ENCODE measurements at regions not wholly inside any gene's neighbourhood (a gene's known extent, or its start where the extent isn't known, plus 50 kb on each side); places are given as distances from the start of the nearest gene placed in this dataset.

DNA sequence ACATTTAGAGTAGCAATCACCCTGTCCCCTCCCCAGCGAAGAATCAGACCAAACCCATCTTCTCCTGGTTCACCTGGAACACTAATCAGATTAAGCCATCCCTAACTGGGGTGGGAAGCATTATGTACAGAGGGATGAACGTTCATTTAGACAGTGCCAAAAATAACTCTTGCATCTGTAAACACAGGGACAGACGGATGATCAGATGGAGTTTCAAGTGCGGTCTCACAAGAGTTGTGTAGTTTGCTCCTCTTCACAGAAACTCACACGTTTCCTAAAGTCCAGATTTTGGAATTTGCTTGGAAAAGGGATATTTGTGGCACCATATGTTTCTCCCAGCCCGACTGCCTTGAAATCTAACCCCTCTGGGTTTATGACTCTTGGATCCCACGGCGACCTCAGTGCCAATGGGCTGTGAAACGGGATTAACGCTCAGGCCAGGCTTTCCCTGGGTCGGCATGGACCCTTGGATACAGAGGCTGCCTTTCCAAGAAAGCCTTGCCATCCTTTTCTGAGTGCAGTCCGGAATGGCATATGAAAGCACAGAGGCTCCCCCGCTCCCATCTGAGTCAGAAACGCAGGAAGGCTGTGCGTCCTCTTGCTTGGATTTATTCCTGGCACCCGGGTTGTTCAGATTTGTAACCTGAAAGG, 293.2 kb upstream of the HABP2 start:
- no peak for DNase-seq (ENCODE audit: low spot score)

GRCh38 chr10:113261161-113261560, 291.7 kb upstream of the HABP2 start:
- DNase-seq (ENCODE audit: low spot score) = no peak

- no peak for DNase-seq (ENCODE audit: low spot score)
Observed at GRCh38 chr10:113261611-113262091, 291.2 kb upstream of the HABP2 start.

DNA sequence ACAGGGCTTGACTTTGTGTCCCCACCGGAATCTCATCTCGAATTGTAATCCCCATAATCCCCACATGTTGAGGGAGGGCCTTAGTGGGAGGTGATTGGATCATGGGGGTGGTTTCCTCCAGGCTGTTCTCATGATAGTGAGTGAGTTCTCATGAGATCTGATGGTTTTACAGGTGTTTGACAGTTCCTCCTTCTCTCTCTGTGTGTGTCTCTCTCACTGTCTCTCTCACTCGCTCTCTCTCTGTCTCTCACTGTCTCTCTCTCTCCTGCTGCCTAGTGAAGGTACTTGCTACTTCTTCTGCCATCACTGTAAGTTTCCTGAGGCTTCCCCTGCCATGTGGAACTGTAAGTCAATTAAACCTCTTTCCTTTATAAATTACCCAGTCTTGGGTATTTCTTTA, 289.8 kb upstream of the HABP2 start:
- no peak for DNase-seq (ENCODE audit: low spot score)

- DNase-seq (ENCODE audit: low spot score) = no peak
Observed at GRCh38 chr10:113264333-113265131, 288.3 kb upstream of the HABP2 start.

DNA sequence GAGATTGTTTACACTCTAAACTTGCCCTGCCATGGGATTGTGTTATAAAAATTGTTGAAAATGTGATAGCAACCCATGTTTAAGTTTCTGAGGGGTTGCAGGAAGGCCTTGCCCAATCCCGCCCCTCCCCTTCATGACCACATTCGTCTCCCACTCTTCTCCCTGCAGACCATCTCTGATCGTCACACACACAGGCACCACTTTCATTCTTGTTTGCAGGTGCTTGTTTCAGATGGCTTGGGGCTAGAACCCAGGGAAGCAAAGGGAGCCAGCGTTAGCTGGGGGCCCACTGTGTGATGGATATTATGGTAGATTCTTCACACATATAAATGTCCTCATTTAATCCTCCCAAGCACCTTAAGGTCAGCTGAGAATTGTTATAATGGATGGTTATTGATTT, 286.7 kb upstream of the HABP2 start:
- no peak for DNase-seq (ENCODE audit: low spot score)

- no peak for DNase-seq (ENCODE audit: low spot score)
Observed at GRCh38 chr10:113267619-113268562, 285.0 kb upstream of the HABP2 start.

DNA sequence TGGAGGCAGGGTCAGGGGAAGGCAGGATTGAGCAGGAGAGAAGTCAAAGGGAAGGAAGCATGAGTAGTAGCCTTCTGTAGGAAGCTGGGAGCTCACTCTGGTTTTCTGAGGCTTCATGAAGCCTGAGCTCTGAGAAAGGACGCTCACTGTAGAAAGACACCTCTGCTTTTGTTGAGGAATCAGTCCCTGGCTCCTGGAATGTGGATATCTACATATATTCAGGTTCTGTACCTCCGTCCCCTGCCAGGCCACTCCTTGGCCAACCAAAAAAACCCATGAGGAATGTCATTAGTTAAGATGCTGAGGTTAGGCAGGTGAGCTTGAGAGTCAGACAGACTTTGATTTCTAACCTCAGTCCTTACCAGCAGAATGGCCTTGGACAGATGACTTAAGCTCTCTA, 283.5 kb upstream of the HABP2 start:
- DNase-seq (ENCODE audit: low spot score) = no peak

- DNase-seq (ENCODE audit: low spot score) = no peak
Observed at GRCh38 chr10:113272511-113272910, 280.3 kb upstream of the HABP2 start.

DNA sequence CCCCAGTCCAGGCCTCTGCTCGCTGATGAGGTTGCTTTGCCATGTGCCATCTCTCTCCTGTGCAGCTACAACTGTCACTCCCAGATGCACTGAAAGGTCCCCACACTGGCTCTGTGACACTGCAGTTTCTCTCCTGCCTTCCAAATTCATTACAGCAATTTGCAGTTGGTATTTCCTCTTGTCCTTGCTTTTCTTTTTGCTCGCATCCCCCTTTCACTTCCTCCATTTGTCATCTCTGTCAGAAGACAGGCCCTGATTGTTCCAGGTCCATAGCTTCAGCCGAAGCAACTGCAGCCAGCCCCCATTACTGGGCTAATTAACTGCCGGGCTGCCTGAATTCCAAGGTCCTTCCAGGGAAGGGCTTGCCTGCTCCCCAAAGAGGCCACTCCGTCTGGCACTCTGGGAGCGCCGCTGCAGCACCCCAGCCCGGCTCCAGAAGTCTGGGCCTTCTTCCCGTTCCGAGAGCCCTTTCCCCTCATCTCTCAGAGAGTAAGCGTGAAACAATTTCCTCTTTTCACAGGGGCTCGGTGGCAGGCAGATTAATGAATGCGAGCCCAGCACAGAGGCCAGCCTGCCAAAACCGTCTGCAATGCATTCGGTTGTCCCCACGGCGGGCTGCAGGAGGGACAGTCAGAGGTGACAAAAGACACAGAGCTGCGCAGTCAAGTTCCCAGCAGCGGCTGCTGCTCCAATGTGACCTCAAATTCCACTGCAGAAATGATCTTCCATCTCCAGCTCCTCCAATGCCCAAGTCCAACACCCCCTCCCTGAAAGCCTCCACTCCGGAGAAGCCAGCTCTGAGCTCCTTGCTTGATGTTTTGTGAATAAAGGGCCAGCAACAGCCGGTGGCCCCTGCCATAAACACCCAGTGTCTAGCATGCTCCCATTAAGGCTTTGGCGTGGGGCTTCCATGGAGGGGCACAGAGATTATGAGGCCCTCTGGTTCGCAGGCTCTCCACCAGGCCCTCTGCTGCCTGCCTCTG, 279.4 kb upstream of the HABP2 start:
- DNase-seq (ENCODE audit: low spot score) = no peak

DNA sequence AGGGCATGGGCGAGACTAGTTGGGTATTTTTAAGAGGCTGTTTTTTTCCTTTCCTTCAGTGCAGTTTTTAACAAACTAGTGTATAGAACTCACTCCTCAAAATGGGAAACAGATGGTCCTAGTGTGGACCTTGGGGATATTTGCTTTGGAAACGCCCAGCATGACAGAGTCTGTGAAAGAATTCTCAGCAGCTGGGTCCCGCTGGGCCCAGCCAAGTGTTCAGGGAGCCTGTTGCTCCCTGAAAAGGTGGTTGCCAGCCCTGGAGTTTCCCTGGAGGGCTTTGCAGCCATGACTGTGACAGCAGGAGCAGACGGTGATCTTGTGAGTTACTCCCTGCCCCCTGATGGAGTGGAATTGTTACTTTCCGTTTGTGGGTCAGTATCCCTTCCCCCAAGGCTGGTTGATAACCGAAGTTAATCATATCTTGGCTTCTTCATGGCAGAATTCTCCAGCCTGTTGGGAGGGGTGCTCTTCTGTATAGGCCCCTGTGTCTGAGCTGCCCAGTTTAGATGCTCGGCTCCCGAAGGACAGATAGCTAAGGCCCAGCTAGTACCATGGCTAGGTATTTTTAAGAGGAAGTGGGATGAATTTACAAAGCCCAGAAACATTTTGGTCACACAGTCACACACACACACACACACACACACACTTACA, 278.6 kb upstream of the HABP2 start:
- DNase-seq (ENCODE audit: low spot score) = no peak

GRCh38 chr10:113278221-113278620, 274.6 kb upstream of the HABP2 start:
- no peak for DNase-seq (ENCODE audit: low spot score)

GRCh38 chr10:113278664-113279063, 274.2 kb upstream of the HABP2 start:
- no peak for DNase-seq (ENCODE audit: low spot score)

DNA sequence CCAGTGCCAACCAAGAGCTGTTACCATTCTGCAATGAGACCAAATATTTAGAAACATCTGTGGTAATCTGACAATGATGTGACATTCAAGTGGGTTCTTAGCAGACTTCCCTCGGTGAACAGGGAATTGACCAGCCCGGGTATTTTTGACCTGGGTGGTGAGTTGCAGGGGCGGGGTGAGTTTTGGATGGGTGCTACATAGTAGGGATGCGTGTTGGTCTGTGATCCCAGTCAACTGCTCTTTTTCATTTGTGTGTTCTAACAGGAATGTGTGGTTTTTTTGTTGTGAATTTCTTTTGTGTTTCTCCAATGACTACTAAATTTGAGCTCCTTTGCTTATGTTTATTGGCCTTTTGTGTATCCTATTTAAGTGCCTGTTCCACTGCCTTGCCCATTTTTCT, 273.6 kb upstream of the HABP2 start:
- no peak for DNase-seq (ENCODE audit: low spot score)

DNA sequence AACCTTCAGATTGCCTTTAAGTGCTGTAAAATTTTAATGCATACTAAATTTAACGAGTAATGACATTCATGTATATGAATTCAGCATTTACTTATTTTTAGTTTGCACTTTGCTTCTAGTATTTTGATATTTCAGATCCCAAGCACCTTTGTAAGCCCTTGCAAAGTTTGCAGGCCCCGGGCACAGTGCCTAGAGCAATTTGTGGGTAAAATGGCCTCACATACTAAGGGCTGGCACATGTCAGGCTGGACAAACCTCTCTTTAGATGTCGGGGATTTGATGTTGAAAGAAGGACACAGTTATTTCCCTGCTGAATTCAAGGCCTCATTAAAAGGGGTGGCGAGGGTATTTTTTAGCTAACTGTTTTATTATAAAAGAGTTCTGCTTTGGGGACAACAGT, 270.3 kb upstream of the HABP2 start:
- DNase-seq (ENCODE audit: low spot score) = no peak

- no peak for DNase-seq (ENCODE audit: low spot score)
Observed at GRCh38 chr10:113283189-113283588, 269.7 kb upstream of the HABP2 start.

- DNase-seq (ENCODE audit: low spot score) = no peak
Observed at GRCh38 chr10:113284635-113285034, 268.2 kb upstream of the HABP2 start.

- DNase-seq (ENCODE audit: low spot score) = no peak
Observed at GRCh38 chr10:113285305-113285704, 267.5 kb upstream of the HABP2 start.

DNA sequence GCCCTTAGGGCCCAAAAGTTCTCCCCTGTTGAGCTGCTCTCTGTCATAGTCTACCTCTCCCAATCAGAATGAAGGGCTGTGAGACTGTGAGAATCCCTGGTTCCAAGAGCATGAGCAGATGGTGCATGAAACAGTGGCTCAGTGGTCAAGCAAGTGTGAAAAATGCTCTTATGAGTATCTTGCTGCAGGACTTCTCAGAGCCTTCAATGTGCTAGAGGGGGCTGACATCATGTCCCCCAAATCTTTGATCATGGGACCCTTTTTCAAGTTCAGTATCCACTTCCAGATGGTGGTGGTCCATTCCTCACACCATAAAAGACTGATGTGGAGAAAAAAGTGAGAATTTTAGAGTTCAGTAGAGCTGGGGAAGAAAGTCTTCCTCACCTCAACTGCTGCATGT, 265.3 kb upstream of the HABP2 start:
- DNase-seq (ENCODE audit: low spot score) = no peak

DNA sequence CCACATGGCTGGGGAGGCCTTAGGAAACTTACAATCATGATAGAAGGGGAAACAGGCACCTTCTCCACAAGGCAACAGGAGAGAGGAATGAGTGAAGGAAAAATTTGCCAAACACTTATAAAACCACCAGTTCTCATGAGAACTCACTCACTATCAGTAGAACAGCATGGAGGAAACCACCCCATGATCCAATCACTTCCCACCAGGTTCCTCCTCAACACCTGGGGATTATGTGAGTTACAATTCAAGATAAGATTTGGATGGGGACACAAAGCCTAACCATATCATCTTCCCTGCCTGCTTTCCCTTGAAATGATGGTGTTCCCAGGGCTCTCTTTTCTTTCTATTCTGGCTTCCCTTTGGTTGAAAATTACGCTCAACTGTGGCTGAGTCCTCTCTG, 262.7 kb upstream of the HABP2 start:
- no peak for DNase-seq (ENCODE audit: low spot score)

DNA sequence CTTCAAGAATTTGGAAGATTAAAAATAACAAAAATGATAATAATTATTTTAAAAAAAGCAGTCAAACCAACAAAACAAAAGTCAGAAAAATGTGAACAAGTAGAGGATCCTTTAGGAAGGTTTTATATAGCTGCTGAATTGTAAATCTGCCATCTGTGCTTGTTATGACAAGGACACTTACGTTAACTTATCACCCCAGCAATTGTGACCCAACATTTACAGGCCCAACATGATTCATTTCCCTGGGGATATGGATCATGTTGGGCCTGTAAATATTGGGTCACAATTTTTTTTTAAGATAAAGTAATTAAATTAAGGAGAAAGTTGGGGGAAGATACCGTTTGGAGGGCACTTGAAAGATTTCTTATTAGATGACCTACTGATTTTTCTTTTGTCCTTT, 261.4 kb upstream of the HABP2 start:
- DNase-seq (ENCODE audit: low spot score) = no peak
